Fibroblast of skin of back (primary cell): ENCODE measurements at regions not wholly inside any gene's neighbourhood (a gene's known extent, or its start where the extent isn't known, plus 50 kb on each side); places are given as distances from the start of the nearest gene placed in this dataset.
"Not testable (repeated sequence)": the region's sequence is repeated elsewhere in the genome, so short reads cannot be mapped to it uniquely, and the experiment has no call there.

Source experiments
- DNase-seq: peaks from one replicate; pipeline ENCODE4 v3.0.0-alpha.2; 2013

GRCh38 chr15:23750179-23750578 is 63.1 kb upstream of the NDN start:
- no peak for DNase-seq

GRCh38 chr15:23750776-23751175 is 63.7 kb upstream of the NDN start:
- DNase-seq, result no peak

- no peak for DNase-seq
Measured at GRCh38 chr15:23753248-23753647, 66.1 kb upstream of the NDN start.

GRCh38 chr15:23758891-23759290 is 71.8 kb upstream of the NDN start:
- DNase-seq, result no peak

GRCh38 chr15:23760024-23760423 is 72.9 kb upstream of the NDN start:
- no peak for DNase-seq

- DNase-seq, result no peak
Measured at GRCh38 chr15:23761386-23761785, 74.3 kb upstream of the NDN start.

- no peak for DNase-seq
Measured at GRCh38 chr15:23762026-23762425, 74.9 kb upstream of the NDN start.

- no peak for DNase-seq
Measured at GRCh38 chr15:23763021-23763420, 75.9 kb upstream of the NDN start.

GRCh38 chr15:23764306-23764705 is 77.2 kb upstream of the NDN start:
- DNase-seq, result no peak

GRCh38 chr15:23764716-23765115 is 77.6 kb upstream of the NDN start:
- no peak for DNase-seq

- DNase-seq, result not testable (repeated sequence)
Measured at GRCh38 chr15:23766779-23767178, 79.7 kb upstream of the NDN start.

- no peak for DNase-seq
Measured at GRCh38 chr15:23773093-23773492, 86.0 kb upstream of the NDN start.

GRCh38 chr15:23787346-23788105 is 100.4 kb upstream of the NDN start:
- DNase-seq, result no peak

GRCh38 chr15:23793191-23793680 is 106.1 kb upstream of the NDN start:
- DNase-seq, result no peak

- no peak for DNase-seq
Measured at GRCh38 chr15:23797747-23798446, 110.8 kb upstream of the NDN start.

- no peak for DNase-seq
Measured at GRCh38 chr15:23801881-23802280, 114.8 kb upstream of the NDN start.

GRCh38 chr15:23802896-23803435 is 115.9 kb upstream of the NDN start:
- not testable (repeated sequence) for DNase-seq

- DNase-seq, result no peak
Measured at GRCh38 chr15:23806980-23807379, 119.9 kb upstream of the NDN start.

GRCh38 chr15:23823508-23823907 is 136.4 kb upstream of the NDN start:
- no peak for DNase-seq

GRCh38 chr15:23828786-23829185 is 141.7 kb upstream of the NDN start:
- no peak for DNase-seq

- DNase-seq, result no peak
Measured at GRCh38 chr15:23835953-23836352, 148.8 kb upstream of the NDN start.

GRCh38 chr15:23839893-23840474 is 152.9 kb upstream of the NDN start:
- no peak for DNase-seq

GRCh38 chr15:23846218-23846617 is 159.1 kb upstream of the NDN start:
- DNase-seq, result no peak
